HG03045 (cell line): ENCODE measurements at regions not wholly inside any gene's neighbourhood (a gene's known extent, or its start where the extent isn't known, plus 50 kb on each side); places are given as distances from the start of the nearest gene placed in this dataset.
"Not testable (repeated sequence)": the region's sequence is repeated elsewhere in the genome, so short reads cannot be mapped to it uniquely, and the experiment has no call there.

Source experiments
- ATAC-seq: cut with Tn5 transposase; IDR thresholded peaks from one replicate; pipeline ENCODE4 v1.9.1; 2021; ENCODE audit warnings: mild to moderate bottlenecking, moderate library complexity; ENCODE audit not compliant: unreplicated experiment

DNA sequence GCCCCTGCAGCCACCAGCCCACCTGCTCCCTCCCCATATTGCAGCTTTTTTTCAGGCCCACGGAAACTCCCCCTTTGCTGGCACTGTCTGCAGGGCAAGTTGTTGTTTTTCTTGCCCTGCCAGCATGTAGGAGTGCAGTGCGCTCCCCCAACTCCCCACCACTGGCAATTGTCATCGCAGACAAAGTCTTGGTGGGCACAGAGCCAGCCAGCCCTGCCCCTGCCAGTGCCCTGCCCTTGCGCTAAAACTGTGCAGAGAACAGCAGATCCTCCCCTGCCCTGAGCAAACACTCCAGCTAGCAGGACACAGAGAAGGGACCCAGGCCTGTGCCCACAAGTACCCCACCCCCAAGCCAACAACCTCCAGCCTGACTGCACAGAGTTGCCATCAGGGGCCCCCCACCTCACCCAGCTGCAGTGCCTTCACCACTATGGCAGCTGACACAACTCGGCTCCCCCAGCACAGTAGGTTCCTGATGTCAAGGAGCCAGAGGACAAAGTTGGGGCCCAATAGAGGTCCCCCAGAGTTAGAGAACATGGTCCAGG lies 158.1 kb upstream of the ARHGAP42 start:
- no peak for ATAC-seq

DNA sequence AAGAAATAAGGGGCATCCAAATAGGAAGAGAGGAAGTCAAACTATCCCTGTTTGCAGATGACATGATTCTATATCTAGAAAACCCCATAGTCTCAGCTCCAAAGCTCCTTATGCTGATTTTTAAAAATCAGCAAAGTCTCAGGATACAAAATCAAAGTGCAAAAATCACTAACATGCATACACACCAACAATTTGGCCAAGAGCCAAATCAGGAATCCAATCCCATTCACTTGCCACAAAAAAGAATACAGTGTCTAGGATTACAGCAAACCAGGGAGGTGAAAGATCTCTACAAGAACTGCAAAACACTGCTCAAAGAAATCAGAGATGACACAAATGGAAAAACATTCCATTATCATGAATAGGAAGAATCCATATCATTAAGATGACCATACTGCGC lies 155.8 kb upstream of the ARHGAP42 start:
- not testable (repeated sequence) for ATAC-seq

DNA sequence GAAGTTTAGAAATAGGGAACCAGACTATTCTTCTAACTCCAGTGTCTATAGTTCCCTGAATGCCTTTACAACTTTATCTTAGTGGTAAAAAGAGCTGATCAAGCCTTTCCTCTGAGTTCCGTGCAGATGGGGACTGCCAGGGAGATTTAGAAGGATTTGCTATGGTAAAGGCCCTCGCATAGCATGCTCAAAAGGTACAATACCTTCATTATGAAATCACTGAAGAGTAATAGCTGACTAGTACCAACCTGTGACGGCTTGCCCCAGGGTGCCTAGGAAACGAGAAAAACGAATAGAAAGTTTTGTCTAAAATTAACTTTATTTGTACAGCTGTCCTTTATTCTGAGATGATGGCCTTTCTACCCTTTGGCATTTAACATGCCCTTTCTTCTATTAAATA lies 150.1 kb upstream of the ARHGAP42 start:
- no peak for ATAC-seq

DNA sequence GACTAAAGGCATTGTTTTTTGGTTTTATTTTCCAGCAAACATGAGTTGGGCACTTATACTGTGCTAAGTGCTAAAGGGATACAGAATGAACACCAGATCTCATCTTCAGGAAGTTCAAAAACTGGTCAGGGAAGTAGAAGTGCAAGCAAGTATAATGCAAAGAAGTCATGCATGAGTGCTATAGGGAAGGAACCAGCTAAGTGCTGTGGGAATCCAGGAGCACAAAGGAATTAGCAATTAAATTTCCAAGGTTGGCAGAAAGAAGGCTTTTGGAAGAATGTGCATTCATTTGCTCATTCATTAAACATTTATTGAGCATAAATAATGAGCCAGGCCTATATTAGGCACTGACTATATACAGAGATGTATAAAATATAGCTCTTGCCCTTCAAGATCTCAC lies 143.7 kb upstream of the ARHGAP42 start:
- ATAC-seq = no peak

DNA sequence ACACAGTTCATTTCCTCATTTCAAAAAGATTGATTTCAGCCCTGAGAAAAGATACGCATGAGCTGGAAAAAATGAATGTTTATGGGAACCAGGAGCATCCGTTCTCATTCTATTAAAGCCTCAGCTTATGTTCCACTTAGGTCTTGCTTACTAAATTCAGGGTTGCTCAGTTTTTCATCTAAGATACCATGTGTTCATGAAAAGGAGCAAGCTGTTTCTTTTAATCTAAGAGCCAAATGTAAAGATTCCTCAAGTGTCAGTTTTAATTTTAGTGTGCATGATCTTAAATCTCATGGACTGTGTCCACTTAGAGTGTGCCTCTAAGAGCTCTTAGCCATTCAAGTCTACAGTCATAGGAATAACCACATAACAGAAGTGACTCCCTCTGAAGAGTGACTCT lies 141.5 kb upstream of the ARHGAP42 start:
- ATAC-seq = no peak

DNA sequence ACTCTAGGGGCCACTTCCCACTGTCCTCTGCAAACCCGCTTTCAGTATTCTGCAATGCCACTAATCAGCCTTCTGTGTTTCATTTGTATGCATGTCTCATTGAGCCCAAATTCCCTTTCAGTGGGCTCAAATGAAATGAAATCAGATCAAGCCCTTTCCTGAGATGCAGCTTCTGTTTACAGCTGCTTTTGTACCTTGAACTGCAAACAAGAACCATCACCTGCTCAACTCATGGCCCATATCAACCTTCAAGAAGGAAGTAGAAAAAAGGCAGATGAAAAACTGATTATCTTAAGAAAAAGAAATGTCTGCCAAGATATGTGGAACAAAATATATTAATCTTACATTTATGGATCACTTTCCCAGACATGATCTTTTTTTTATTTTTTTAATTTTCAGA lies 141.1 kb upstream of the ARHGAP42 start:
- no peak for ATAC-seq

DNA sequence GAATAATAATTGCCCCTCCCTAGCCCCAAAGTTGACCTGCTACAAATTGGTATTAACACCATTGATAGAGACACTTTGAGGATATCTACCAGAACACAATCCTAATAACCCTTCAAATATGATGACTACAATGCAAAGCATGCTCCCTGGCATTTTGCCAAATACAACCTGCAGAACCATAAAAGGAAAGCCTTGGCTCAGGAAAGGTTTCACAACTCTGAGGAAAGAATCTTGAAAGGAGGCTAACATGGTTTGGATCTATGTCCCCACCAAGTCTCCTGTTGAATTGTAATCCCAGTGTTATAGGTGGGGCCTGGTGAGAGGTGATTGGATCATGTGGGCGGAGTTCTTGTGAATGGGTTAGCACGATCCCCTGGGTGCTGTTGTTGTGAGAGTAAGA lies 140.4 kb upstream of the ARHGAP42 start:
- ATAC-seq = no peak

DNA sequence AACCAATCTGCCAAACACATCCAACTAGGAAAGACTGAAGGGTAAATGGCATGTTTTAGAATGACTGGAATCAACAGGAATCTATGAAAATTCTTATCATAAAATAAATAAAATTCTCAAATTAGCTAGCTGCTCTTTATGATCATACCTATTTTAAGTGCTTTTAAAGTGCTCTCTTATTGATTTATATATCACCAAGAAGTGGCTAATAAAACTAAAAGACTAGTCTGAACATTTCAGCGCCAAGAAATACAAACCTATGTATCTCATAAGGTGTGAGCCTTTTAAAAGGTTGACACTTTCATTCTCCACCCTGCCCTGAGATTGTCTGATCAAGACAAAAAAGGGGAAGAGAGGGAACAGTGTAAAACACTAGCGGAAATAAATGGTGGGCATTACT lies 136.8 kb upstream of the ARHGAP42 start:
- ATAC-seq = no peak

DNA sequence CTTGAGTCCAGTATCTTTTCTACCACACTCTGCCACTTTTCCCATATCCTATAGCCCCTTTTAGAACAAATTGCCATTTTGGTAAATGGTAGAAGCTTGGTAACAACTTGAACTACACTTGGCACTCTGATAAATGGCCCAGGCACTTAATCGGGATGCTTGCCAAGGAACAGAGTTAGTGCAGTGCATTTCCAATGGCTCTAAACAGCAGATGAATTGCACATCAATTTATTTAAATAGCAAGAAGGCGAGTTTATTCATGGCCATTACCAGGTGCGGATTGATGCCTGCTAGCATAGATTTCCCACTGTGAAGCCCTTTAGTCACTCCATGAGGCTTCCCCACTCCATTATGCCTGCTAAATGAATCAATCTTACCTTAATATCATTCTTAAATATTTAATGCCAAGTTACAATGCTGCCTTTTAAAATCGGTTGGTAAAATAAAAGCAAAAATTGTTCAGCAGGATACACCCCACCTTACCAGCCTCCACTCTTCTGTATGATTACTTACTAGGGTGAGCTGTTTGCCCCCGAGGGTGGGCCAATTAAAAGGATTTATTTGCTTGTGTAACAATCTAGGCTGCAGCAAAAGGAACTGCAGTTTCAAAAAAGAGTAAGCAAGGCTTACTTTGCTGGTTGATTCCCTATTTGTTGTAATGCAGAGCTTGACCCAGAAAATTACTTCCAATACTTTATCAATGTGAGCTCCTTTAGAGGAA lies 136.0 kb upstream of the ARHGAP42 start:
- no peak for ATAC-seq

DNA sequence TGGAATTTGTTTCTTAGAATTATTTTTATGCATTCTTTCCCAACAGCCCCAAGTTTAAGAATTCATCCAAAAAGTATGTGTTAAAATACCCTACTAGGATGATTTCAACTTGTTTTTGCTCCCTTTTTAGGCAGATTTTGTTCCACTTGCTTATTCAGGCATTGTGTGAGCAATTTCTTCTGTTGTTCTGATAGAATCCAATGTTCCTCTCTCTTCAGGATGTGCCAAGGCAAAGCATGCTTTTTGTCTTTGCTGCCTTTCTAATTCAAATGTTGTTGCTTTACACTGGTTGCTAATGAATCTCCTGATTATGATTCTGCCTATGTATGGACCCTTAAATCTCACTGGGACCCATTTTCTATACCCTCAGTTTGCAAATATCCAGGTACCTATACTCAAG lies 131.2 kb upstream of the ARHGAP42 start:
- ATAC-seq = no peak

DNA sequence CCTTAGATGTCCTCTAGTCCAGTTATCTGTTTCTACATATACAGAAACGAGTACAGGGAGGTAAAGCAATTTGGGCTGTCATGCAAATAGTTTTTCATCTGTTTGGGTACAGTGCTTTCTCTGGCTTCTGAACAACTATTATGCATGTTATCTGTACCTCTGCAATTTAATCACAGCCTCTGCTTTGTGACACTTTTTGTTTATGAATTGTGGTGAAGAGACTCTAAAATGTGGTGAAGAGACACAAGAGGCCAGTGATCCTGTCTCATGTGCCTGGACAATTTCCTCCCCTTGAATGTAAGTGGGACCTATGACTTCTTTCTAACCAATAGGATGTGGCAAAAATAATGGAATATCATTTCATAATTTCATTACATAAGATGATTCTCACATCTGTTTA lies 130.3 kb upstream of the ARHGAP42 start:
- ATAC-seq = no peak

DNA sequence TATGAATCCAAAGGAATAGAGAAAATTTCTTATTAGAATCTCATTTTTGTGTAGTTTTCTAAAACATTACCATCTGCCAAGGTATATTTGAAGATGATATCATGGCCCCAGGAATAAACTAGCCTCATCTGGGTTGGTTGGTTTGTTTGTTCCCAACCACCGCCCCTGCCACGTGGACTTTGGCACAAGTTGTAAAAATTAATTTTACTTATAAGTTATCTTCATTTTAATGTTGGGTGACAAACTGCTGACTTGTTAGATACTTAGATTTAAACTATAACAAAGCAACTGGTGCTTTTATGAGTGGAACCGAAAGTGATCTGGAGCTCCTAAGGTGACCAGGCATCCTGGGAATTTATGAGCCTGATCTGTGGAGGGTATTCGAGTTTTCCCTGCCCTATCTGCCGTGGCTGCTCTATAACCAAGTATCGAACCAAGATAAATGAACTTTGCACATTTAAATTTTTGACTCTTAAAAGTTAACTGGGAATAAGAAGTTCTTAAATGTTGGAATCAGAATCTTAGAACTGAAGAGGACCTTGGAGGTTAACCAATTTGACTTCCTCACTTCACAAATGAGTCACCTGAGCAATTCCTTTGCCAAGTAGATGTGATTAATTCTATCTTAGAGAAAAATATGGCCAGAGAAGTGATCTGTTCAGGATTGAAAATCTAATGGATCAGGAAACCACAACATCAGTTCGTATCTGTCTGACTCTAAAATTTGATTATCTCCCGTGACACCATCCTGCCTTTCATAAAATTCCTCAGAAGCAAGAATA lies 129.1 kb upstream of the ARHGAP42 start:
- no peak for ATAC-seq

DNA sequence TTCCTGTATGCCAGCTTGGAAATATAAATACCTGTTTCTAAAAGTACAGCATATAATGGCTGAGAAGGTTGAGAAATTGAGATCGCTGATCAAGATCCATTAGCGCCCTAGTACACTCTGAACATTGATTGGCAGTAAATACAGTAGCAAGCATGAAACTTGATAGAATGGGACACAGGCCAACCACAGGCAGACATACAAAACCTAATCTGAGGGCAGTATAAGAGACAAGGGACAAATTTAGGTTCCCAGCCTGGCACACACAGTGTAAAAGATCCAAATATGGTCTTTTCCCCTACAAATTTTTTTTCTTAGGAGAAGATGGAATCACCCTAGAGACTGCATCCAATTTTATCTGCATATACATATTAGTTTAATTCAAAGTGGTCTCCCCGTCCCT lies 126.5 kb upstream of the ARHGAP42 start:
- ATAC-seq = no peak

DNA sequence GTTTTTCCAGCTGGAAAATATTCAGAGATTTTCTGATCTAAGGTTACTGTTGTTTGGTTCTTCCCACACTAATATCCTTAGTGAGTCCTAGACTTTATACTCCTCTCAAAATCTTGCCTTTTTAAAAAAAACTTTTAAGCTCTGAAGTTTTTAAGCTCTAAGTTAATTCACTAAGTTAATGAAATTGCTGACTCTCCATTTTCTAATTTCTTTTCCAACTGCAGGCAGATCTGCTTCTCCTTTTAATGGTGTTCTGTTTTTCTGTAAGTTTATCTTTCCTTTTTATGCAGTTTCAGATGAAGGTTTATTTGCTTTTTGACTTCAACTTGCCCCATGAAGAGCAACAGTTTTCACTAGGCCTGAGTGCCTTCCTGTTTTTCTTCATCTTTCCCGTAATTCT lies 125.8 kb upstream of the ARHGAP42 start:
- ATAC-seq = no peak

DNA sequence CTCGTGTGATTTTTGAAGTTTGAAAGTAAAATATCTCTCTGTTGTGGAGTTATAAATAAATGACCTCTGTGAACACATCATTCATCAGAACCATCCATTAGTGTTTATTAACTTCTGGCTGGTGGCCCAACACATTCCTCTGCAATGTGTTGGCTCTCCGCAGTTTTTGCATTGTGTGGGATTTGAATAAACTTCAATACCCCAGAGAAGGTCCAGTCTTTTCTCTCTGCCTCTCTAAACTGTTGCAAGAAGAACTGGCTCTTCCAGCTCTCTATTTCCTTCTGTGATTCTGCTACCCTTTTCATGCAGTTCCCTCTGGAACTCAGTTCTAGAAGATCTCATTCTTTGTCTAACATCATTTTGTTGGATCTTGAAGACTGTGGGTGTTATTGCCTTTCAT lies 125.0 kb upstream of the ARHGAP42 start:
- ATAC-seq = no peak

DNA sequence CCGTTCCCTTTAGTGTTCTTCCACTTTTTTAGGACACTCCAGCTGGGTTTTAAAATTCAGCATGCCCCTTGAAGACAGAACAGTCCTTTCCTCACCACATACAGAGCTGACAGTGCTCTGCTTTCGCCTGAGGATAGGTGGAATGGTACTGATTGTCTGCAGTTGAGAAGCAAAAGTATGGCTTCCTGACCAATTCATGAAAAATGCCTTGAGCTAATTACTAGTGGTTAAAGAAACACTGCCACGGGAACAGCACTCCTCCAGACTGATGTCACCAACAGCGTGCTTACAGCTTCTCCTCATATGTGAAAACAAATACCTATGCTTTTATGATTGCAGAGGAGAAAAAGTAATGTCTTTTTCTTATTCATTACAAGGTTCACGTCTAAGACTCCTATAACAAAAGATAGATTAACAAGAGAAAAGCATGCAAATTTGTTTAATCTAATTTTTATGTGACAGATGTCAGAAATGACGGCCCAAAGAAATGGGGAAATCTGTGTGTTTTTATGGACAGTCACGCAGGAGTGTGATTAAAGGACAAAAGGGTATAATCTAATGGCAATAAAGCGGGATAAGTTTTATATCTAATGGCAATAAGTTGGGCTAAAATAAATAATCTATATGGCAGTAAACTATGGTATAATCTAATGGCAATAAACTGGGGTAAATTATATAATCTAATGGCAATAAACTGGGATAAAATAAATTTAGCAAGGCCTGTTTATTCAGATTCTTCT lies 123.4 kb upstream of the ARHGAP42 start:
- no peak for ATAC-seq

DNA sequence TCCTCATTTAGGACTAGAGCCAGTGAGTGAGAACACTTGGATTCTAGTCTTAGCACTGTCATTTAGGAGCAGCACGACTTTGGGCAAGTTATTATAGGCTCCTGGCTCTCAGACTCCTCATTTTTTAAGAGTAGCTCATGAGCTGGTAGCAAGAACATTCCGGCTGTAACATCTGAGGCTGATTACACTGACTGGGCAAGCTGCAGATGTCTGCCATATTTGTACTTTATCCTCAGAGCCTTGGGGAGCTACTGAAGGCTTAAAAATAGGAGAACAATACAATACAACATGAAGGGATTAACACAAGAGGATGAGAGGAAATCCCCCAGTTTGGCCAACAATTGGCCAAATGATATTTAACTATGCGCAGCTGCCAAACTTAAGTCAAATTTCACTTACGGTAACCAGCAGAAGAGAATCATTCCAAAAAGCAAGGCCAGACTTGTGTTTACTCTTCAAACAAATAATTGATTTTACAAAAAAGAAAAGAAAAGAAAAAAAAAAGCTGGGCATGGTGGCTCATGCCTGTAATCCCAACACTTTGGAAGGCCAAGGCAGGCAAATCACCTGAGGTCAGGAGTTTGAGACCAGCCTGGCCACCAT lies 113.1 kb upstream of the ARHGAP42 start:
- ATAC-seq = no peak

DNA sequence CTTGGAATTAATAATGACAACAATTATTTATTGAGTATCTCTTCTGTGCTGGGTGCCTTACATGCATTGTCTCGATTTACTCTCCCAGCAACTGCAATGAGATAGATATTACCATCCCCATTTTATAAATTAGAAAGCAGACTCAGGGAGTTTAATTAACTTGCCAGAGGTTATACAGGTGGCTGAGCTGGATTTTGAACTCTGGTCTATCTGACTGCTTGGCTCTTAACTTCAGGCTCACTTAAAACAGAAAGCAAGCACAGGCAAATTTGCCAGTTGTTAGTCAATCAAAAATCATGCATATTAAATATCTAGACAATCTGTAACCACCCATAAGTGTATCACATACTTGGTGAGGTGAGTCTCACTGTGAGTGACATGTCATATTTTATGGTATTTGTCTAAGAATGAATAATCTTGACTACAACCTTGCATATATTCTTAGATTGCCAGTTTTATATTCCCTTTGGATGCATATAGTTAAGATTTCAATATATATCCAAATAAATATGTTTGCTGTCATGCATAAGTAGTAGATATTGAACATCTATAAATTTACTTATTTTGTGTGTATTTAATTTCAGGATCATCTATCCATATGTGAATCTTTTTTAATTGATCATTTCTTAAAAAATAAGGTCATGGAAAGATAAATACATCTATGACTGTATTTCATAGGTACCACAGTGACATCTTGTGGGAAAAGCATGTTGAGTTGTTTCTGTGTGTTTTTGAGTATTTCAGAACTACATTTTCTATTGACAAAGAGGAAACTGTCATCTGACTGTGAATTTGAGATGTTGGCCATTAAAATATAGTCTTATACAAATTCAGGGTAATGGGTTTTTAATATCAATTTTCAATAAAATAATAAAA lies 112.0 kb upstream of the ARHGAP42 start:
- ATAC-seq = no peak

DNA sequence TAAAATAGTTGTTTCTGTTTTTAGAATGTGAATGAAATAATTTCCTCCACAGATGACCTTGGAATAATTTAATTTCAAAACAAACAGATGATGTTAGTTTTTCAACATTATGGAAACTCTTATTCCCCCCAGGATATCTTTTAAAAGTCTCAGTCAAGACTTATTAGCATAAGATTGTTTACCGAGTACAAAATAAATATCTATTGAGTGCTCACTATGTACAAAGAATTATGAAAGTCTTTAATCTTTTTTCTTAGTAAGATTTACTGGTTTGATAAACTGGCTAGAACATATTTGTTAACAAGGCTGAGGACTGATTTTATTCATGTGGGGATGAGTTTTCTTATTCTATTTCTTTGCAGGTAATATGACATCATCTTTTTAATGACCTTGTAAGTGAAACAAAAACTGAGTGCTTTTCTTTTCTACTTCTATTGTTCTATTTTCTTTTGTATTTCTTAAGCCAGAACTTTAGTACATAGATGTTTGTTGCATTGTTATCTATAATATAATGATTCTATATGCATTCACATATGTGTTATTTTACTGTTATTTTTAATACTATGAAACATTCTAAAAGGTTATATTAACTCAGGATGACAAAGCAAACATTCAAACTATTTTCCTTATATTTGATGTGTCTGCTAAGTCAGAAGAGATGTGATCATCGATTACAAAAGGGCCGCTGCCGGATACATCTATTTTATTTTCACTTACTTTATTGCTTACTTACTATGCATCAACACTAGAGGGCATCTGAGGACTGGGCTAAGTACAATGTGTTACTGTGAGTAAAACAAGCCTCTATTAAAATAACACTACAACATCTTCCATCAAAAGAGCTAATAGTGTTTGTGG lies 111.0 kb upstream of the ARHGAP42 start:
- ATAC-seq = peak; percentile 72

DNA sequence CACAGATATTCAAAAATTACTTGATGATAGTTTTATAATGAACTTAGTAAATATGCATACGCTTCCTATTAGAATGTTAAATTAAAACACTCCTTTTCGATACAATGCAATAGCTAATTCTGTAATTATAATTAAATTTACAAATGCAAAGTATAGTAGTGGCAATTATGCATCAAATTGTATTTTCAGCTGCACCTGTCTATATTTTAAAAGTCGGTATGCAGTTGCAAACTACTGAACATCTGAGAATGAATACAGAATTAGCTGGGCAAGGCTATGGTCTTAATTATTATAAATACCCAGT lies 110.4 kb upstream of the ARHGAP42 start:
- no peak for ATAC-seq
